GM19035 (cell line): ENCODE measurements at regions not wholly inside any gene's neighbourhood (a gene's known extent, or its start where the extent isn't known, plus 50 kb on each side); places are given as distances from the start of the nearest gene placed in this dataset.
"Not testable (repeated sequence)": the region's sequence is repeated elsewhere in the genome, so short reads cannot be mapped to it uniquely, and the experiment has no call there.

Experiments used
- ATAC-seq: cut with Tn5 transposase; IDR thresholded peaks from one replicate; pipeline ENCODE4 v1.9.1; 2021; ENCODE audit not compliant: unreplicated experiment

GRCh38 chr10:27347827-27348207 is 107.2 kb upstream of the ACBD5 start:
- ATAC-seq = not testable (repeated sequence)

- peak; percentile 60 for ATAC-seq
Observed at GRCh38 chr10:27345455-27345920, 104.9 kb upstream of the ACBD5 start.

GRCh38 chr10:27344568-27345454 is 104.2 kb upstream of the ACBD5 start:
- peak; percentile 51 for ATAC-seq

GRCh38 chr10:27341001-27341400 is 100.4 kb upstream of the ACBD5 start:
- ATAC-seq = no peak

GRCh38 chr10:27335246-27335645 is 94.6 kb upstream of the ACBD5 start:
- not testable (repeated sequence) for ATAC-seq

GRCh38 chr10:27330074-27330473 is 89.5 kb upstream of the ACBD5 start:
- ATAC-seq = no peak

GRCh38 chr10:27328946-27329345 is 88.3 kb upstream of the ACBD5 start:
- ATAC-seq = no peak

GRCh38 chr10:27326748-27327147 is 86.2 kb upstream of the ACBD5 start:
- ATAC-seq = not testable (repeated sequence)

- ATAC-seq = peak; percentile 71
Observed at GRCh38 chr10:27319752-27320431, 79.3 kb upstream of the ACBD5 start.

- ATAC-seq = peak; percentile 20
Observed at GRCh38 chr10:27319139-27319538, 78.5 kb upstream of the ACBD5 start.

- ATAC-seq = not testable (repeated sequence)
Observed at GRCh38 chr10:27315082-27315481, 74.5 kb upstream of the ACBD5 start.

- not testable (repeated sequence) for ATAC-seq
Observed at GRCh38 chr10:27313586-27313985, 73.0 kb upstream of the ACBD5 start.

GRCh38 chr10:27312854-27313253 is 72.3 kb upstream of the ACBD5 start:
- no peak for ATAC-seq

GRCh38 chr10:27311809-27312208 is 71.2 kb upstream of the ACBD5 start:
- not testable (repeated sequence) for ATAC-seq

GRCh38 chr10:27298522-27298850 is 57.9 kb upstream of the ACBD5 start:
- not testable (repeated sequence) for ATAC-seq

- ATAC-seq = no peak
Observed at GRCh38 chr10:27297844-27298521, 57.4 kb upstream of the ACBD5 start.

- not testable (repeated sequence) for ATAC-seq
Observed at GRCh38 chr10:27296285-27296684, 55.7 kb upstream of the ACBD5 start.

- ATAC-seq = peak; percentile 93
Observed at GRCh38 chr10:27291253-27291895, 50.8 kb upstream of the ACBD5 start.
